Stimulated activated CD4-positive, alpha-beta T cell treated with anti-CD3 and anti-CD28 coated beads, Interleukin-1b, Interleukin-23, amount 100 ng/mL, for 48 hours (primary cell): ENCODE measurements at regions not wholly inside any gene's neighbourhood (a gene's known extent, or its start where the extent isn't known, plus 50 kb on each side); places are given as distances from the start of the nearest gene placed in this dataset.

Experiments used
- DNase-seq: peaks from one replicate; pipeline ENCODE4 v3.0.0-alpha.2; 2020

DNA sequence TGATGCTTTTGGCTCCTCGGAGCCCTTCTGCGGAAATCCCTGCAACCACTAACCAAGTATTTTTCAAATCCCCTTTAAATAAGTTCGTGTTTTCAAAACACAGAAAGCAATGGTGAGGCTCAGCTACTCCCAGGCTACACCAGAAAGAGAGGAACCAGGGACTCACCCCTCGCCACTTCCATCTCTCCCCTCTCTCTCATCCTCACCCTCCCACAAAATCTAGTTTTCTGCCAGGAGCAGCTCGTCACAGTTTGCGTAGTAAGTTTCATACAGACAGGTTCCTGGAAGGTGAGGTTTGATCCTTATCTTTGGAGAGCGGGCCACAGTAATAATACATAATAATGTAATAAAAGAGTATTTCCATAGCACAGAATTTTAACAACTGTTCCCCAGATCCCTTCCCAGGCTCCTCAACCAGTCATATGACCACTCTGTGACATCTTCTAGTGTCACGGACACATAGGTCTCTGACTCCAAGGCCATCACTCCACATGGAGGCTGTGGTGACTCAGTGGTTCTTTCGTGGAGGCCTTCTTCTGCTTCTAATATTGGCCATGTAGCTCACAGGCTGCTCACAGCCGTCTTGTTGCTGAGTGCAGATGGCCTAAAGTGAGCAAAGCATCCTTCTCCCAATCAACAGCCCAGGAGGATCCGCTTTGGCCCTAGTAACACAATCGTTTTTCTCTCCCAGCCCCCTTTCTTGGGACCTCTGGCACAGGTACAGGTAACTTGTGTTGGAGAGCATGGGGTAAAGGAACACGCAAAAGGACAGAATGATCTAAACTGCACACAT is 295.7 kb downstream of the CDC5L start:
- DNase-seq, result no peak

DNA sequence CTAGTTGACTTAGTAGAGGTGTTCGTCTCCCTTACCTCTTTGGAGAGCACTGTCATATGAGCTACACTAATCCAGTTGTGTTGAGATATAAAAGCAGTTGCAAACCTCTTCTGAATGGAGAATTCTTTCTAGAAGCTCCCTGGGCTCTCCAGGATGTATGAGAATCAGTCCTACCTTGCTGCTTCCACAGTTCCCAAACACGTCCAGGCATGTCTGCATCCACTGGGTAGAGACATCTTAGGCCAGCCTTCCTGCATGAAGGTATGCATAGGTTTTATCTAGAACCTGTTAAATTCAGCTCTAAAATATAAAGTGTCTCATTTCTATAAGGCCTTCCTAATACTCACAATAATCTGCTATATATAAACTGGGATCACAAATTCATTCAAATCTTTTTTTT is 297.7 kb downstream of the CDC5L start:
- no peak for DNase-seq

DNA sequence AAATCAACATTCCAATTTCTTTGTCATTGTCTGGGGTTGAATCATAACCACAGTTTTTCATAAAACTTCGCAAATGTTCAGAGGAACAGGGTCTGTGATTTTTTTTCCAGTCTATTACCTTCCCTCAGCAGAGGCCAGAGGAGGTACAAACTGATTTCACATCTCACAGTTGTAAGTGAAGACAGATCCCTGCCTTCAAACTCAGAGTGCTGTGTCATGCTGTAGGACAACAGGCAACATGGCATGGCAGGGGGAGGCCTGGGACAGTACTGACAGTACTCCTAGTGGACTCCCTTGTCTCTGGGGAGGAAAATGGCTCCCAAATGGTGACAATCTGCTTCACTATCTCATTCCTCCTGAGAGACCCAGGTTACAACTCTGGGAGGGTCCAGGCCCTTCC is 308.6 kb downstream of the CDC5L start:
- DNase-seq, result no peak

DNA sequence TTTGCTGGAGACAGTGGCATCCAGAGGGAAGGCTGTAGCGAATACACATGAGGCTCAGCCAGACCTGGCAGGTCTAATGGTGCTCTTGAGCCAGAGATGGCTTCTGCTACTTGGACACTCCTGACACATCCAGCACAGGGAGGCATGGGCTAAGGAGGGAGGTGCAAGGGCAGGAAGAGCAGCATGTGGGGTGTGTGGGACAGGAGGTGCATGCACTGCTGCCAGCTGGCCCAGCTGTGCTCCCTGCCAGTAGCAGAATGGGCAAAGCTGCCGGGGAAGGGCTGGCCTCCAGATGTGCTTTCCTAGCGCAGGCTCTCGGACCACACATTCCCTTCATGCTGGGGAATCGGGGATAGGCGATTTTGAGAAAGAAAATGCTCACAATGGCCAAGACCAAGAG is 309.2 kb downstream of the CDC5L start:
- DNase-seq, result no peak

DNA sequence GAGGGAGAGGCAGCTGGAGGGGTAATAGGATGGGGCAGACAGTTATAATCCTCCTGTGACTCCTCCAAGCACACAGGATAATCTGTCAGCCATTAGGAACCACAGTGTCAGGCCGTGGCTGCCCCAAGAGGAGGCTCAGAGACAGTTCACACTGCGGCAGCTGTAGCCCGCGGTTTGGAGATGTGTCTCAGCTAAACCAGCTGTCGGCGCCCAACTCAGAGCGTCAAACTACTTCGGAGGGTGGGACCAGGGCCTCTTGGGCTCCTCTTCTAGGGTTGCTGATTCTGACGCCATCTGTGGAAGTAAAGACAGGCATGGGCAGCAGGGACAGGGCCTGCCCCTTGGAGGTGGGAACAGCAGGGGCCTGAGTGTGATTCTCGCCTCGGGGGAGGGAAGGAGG is 309.8 kb downstream of the CDC5L start:
- DNase-seq, result no peak

DNA sequence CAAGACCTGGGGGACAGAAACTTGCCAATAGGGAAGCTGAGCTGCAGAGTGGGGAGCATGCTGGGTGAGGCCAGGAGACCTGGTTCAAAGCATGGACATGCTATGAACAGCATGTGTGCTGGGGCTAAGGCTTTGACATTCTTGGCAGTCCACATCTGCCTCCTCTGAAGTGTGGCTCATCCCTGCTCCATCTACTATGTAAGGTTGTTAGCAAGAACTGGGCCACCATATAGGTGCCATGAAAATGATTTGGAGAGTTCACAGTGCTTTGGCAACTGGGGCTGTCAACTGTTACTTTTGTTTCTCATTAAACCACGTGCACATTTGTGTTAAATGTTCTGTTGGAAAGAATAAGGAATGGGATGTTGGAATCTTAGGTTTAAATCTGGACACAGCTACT is 311.1 kb downstream of the CDC5L start:
- DNase-seq, result no peak

DNA sequence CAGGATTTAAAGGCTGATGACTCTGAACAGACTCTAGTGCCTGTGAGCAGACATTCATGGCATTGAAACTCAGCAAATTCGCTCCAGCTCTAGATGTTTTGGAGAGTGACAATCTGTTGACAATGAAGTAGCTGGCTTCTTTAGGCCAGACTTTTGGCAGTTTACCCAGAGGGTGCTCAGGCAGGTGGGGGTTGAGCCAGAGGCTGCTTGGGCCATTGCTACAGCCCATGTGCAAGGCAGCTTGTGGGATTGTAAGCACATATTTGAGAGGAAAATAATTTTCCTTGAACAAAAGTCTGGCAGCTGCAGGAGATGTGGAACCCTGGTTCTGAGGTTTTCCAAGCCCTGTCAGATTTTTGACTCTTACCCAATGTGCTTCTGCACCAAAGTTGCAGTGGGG is 311.6 kb downstream of the CDC5L start:
- no peak for DNase-seq

DNA sequence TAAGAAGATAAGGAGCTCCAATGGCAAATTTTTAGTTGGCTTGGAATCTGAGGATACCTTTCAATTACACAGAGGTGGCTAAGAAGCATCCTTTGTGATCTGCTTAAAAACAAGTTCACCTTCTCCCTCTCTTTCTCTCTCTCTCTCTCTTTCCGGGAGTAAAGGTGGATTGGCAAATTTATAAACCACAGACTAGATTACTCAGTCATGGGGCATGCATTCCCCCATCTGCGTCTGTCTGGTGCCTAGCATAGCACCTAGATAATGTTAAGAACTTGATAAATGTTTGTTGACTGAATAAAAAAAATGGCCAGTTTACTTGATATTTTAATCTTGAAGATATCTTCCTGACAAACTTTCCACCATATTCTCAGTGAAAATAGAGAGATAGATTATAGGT is 312.3 kb downstream of the CDC5L start:
- no peak for DNase-seq

DNA sequence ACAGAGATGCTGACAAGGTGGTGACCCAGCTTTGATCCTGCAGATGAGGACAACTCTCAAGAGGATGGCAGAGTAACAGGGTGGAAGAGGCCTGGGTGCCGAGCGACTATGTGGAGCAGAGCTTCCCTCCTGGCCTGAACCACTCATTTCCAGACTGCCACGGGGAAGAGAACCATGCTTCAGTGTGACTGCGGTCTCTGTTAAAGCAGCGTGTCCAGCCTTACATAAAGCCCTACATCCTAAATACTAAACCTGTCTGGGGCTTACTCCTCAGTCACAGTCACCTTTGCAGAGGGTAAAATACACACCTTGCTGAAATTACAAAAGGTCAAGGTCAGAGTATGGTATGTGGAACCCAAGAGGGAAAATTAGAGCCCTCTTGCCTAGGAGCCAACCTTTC is 312.9 kb downstream of the CDC5L start:
- DNase-seq, result no peak

DNA sequence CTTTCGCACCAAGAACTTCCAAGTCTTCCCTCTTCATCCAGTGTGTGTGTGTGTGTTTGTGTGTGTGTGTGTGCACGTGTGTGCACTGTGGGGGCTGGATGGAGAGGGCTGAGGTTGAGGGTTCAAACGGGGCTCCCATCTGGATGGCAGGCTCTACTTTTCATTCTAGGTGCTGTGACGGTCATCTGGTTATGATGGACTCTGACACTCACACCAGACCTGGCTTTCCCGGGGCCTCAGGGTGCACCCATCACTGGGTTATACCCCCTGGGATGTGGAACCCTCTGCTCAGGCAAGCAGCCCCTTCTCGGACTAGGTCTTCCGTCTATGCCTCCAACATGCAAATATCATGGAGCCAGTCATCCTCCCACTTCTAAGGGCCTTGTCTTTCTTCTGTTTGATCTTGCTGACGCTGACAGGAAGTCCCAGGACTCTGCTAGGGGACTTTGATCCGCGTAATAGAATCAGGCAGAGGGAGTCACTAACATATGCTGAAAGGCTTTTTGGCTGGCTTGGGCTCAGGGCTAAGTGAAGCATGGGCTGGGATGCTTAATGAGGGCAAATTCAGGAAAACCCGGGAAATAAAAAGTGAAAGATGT is 313.6 kb downstream of the CDC5L start:
- DNase-seq, result peak; percentile 6

DNA sequence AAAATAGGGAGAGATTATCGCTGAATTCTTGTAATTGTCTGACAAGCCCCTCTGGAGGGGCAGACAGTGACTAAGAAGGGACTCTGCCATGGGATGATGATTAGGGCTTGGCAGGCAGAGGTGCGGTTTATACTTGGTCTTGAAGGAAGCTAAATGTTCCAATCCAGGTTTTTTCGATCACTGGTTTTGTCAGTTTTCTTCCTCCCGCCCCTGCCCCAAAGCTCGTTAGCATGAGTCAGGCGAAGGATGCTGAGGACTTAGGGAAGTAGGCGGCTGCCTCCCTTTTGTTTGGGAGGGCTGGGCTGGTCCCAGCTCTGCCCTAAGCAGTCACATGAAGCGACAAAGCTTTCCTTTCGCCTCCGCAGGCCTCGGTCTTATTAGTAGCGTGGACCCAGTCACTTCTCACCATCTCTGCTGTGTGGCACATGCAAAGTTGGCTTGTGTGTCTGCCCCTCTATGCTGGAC is 314.2 kb downstream of the CDC5L start:
- DNase-seq, result no peak

DNA sequence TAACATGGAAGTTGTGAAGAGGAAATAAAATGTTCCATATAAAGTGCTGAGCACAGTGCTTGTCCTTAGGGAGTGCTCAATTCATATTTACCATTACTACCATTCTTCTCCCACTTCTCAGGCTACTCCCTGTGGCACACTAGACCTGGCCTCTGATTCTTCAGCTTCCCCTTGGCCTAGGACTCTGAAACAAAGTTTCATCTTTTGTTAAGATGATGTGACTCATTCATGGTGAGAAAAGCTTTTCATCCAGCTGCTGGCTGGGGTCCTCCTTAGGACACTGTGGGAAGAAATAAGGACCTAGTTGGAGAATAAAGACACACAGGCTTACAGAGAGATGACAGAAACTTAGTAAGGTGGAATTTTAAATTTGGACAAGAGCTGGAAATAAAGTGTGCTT is 314.8 kb downstream of the CDC5L start:
- DNase-seq, result no peak

DNA sequence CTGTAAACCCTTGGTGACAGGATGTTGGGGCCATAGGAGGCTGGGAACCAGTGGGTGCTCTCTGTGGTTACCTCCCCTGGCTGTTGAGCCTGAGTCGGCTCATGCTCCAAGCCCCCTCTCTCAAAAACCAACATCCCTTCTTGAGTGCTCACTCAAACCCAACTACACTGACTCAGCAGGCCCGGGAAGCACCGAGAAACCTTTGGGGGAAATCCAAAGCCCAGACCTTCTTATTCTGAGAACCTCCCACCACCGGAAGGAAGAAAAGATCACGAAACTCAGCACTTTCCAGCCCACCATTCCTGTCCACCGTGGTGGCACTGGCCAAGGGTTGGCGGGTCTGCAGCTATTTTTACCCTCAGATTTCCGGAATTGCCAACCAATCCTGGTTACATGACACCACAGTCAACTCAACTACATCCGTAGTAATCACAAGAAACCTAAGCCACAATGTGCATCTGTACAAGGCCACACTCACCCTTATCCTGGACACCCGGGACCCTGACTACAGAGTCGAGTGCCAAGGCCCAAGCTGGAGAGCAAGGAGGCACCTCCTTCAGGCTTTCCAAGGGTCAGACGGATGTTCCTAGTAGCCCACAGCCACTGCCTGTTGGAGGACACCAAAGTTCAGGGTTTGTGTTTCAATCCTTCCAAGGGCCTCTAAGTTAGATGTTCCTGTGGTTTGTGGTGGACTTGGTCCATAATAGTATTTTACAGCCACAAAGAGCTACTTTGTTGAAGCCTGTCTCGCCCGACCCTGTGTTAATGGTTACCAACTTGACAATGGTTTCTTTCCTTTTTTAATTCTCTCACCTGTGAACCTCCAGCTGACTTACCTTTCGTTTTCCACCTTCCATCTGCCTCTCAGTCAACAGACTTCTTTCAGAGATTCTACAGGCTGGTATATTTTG is 317.0 kb downstream of the CDC5L start:
- DNase-seq, result peak; percentile 26

DNA sequence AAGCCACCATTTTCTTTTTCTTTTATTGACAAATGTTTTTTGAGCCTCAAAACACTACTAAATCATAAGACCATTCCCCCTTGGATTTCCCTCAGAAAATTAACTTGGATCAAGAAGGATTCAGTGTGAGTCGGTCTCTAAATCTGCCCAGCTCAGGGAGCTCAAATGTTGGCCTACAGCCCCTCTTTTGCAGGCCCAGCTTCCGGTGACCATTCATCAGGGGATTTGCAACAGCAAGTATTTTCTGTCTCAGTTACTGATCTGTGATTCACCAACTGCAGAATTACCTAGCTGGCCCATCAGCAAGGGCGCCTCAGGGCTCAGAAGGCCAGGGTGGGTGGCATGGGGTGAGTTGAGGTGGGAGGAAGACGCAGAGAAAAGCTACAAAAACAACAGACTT is 318.1 kb downstream of the CDC5L start:
- DNase-seq, result no peak

DNA sequence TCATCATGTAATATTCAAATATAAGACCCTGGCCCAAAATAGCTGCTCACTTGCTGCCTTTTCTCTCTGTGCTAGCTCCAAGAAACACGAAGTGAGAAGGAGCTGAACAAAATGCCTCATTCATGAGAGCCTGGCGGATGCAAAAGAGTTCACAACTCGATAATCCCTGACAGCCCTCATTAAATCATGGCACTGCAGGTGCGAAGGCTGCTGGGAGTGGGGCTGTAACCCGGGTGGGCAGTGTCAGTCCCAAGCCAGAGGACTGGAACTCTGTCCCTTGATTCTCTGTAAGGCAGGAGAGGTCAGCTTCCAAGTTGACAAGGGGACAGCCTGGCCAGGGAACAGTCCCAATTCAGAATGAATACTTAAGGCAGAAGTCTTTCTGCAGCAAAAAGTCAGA is 318.5 kb downstream of the CDC5L start:
- DNase-seq, result no peak

DNA sequence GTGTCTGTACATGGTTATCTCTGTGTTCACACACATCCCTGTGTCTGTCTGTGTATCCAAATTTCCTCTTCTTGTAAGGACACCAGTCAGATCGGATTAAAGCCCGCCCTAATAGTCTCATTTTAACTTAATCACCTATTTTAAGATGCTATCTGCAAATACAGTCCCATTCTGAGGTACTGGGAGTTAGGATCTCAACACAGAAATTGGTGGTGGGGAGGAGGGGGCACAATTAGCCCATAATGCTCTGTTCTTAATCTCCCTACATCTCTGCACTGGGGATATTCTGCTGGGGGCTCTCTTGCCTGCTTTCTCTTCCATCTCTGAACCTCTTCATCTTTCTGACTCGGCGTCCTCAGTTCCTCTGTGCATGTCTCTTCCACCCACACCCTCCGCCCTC is 320.7 kb downstream of the CDC5L start:
- no peak for DNase-seq

DNA sequence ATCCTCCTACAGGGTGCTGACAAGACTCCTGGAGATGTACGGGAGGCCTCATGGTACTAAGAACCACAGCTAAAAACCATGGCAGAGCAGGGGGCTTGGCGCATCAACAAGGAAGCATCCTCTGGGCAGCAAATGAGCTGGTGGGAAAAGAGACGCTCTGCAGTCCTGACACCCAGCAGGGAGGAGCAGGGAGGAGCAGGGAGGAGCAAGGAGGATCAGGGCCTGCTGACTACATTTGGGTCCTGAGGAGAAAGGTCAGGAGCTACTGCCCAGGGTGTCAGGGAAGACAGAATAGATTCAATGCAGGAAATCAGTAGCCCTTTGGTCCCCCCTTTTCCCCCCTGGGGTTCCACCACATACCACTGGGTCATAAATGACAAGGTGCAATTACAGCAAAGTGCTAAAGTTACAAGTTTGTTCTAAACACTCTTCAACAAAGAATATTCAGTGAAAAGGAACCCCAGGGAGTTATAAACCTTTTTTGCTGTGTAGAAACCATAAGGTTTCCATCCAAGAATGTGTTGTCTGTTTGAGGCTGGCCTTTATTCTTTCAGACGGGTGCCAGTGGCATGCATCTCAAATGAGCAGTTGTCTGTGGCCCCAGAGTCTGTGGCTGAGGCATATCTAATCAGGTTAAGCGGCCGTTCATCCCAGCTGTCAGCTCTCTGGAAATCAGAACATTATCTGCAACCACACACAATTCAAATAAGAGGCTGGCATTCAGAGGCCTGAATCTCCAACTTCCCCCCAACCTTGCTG is 325.0 kb downstream of the CDC5L start:
- no peak for DNase-seq

DNA sequence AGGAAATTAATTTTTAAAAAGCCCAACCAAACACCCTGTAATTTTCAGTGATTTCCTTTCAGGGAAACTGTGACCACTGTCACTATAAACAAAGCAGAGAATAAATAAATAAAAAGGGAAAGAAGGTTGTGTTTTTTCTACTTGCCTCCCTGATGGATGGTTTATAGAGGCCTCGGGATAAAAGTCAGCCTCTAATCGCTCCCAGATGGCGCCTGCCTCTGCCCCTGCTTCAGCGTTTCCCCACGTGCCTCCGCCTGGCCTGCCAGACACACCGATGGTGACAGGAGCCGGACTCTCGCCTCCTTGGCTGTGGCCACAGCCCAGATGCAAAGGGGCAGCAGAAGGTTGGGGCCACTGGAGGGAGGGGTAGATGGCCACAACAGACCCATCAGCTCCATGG is 327.7 kb downstream of the CDC5L start:
- DNase-seq, result no peak

DNA sequence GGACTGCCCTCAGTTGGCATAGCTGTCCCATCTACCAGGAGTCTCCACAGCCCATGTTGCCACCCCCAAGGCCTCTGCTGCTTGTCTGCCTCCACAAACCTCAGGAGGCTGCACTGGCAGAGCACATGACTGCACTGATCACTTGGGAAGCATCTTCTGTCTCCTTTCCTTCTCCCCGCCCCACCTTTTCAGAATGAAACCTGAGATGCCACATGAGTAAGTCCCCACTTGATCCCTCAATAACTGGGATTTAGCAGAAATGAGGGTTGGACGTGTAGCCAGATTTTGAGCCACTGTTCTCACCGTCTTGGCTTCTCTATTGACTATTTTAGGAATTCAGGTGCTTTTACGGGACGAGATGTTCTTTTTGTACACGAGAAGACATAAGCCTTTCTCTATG is 328.4 kb downstream of the CDC5L start:
- no peak for DNase-seq

DNA sequence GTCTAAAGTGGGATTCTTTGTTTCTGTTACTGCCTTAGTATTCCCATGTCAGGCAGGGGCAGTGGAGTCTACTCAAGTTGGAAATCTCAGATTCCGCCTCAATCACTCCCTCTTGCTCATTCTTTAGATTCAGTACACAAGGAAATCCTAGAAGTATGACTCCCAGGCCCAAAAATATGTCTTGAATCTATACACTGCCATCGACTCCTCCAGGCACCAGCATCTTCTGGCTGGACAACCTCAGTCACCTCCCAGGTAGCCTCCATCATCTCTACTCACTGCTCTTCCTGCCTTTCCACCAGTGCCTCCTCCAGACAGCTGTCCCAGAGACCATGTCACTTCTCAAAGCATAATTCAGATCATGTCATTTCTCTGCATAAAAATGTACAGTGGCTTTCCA is 329.9 kb downstream of the CDC5L start:
- DNase-seq, result no peak

DNA sequence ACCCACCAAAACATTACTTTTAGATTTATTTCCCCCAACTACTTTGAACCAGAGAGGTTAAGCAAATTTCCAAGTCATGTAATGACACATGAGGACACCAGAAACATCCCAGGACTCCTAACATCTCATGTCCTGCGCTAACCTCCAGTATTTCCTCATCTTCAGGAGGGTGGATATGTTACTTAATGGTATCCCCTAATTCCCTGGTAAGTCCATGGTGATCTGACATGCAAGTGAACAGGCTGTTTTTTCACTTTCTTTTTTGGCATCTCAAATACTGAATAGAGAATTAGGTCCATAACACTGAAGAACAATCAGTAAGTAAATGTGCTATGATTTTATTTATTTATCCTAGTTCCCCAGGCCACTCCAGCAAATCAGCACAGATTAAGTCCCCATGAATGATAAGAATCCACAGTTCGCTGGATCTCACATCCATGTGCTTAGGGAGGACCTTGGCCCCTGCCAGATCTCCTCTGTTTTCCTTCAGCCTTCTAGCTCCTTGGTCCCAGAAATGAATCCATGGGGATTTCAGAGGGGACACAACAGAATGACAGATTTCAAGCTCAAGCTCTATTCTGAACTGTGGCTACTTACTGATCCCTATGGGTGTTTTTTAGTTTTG is 334.6 kb downstream of the CDC5L start:
- no peak for DNase-seq

DNA sequence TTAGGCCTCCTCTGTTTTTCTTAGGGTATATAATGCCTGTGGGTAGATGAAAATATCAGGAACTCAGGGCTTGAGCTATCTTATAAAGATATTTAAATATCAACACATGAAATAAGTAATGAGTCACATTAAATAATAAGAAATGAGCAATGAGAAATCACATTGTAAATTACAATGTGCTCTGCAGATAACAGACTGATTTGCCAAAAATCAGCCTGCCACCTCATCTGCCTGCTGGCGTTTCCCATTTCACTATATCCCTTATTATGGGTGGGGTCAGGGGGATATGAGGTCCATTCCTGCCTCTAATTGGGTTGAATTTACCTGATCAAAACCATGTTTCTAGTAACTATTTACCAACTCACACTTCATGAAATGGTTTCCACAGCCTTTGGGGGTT is 335.2 kb downstream of the CDC5L start:
- DNase-seq, result no peak
